Vagina (tissue), 2 donors: ENCODE measurements at regions not wholly inside any gene's neighbourhood (a gene's known extent, or its start where the extent isn't known, plus 50 kb on each side); places are given as distances from the start of the nearest gene placed in this dataset.
"Not testable (repeated sequence)": the region's sequence is repeated elsewhere in the genome, so short reads cannot be mapped to it uniquely, and the experiment has no call there.

Source experiments
- DNase-seq, 2 donors: peaks; one replicate each; pipeline ENCODE4 v3.0.0-alpha.2; 2017; ENCODE audit errors: extremely low spot score in 2 of 2
- H3K27ac ChIP-seq: fragments of 200-600 bp; sonication (generic); one replicate; pipeline ENCODE4 v1.5.1; 2019
- H3K27me3 ChIP-seq: fragments of 200-600 bp; sonication (generic); one replicate; pipeline ENCODE4 v1.5.1; 2019
- H3K36me3 ChIP-seq, 2 donors: fragments of 200-600 bp; sonication (generic); one replicate each; pipeline ENCODE4 v1.5.1; 2017 to 2019
- H3K4me1 ChIP-seq: fragments of 200-600 bp; sonication (generic); one replicate; pipeline ENCODE4 v1.5.1; 2019
- H3K4me3 ChIP-seq, 2 donors: fragments of 200-600 bp; sonication (generic); 1 replicate in 1 of 2; 2 replicates in 1 of 2; pipeline ENCODE4 v1.5.1; 2016 to 2019
- H3K9me3 ChIP-seq: fragments of 200-600 bp; sonication (generic); one replicate; pipeline ENCODE4 v1.5.1; 2019
- POLR2A ChIP-seq, 2 donors: fragments of 450-650 bp; IDR thresholded peaks; one replicate each; pipeline ENCODE4 v1.6.1; 2017; ENCODE audit warnings: antibody characterized with exemption in 2 of 2, mild to moderate bottlenecking in 2 of 2, moderate library complexity in 2 of 2
- POLR2AphosphoS5 ChIP-seq, 2 donors: sonication (generic); formaldehyde crosslinking; IDR thresholded peaks; one replicate each; pipeline ENCODE4 v1.9.0; 2017; ENCODE audit warnings: antibody characterized with exemption in 2 of 2, mild to moderate bottlenecking in 2 of 2, low read depth in 1 of 2; ENCODE audit not compliant: insufficient read depth in 1 of 2
- intact Hi-C: fragments of 100-400 bp; cut with DNase I; formaldehyde crosslinking; loops from one replicate; pipeline ENCODE4 v1.15.1; 2023
- TF ChIP-seq, protein P1 (sequence below), 3 experiments: fragments of 450-650 bp in 2 of 3; fragments of 200-600 bp in 1 of 3; sonication (generic) in 1 of 3; IDR thresholded peaks; one replicate each; pipeline ENCODE4 v1.5.1; 2017 to 2019; ENCODE audit warnings: antibody characterized with exemption in 3 of 3, mild to moderate bottlenecking in 2 of 3, moderate library complexity in 2 of 3

- no peak overlapping the region for H3K4me3 ChIP-seq
- TF ChIP-seq POLR2AphosphoS5 (IDR thresholded peaks at IDR 0.05; ENCODE audit: insufficient read depth in 1 of 2, low read depth in 1 of 2) (no peak), POLR2A (IDR thresholded peaks at IDR 0.05) (no peak)
- TF ChIP-seq, protein P1, sequence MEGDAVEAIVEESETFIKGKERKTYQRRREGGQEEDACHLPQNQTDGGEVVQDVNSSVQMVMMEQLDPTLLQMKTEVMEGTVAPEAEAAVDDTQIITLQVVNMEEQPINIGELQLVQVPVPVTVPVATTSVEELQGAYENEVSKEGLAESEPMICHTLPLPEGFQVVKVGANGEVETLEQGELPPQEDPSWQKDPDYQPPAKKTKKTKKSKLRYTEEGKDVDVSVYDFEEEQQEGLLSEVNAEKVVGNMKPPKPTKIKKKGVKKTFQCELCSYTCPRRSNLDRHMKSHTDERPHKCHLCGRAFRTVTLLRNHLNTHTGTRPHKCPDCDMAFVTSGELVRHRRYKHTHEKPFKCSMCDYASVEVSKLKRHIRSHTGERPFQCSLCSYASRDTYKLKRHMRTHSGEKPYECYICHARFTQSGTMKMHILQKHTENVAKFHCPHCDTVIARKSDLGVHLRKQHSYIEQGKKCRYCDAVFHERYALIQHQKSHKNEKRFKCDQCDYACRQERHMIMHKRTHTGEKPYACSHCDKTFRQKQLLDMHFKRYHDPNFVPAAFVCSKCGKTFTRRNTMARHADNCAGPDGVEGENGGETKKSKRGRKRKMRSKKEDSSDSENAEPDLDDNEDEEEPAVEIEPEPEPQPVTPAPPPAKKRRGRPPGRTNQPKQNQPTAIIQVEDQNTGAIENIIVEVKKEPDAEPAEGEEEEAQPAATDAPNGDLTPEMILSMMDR (IDR thresholded peaks at IDR 0.05) = no peak
- no peaks in the 10 kb centered on the region for H3K9me3 ChIP-seq
- no peaks in the 10 kb centered on the region for H3K27me3 ChIP-seq
- no peak for DNase-seq
- intact Hi-C loops = no loop called here
- no peaks in the 10 kb centered on the region for H3K36me3 ChIP-seq
- H3K4me1 ChIP-seq = no peaks in the 10 kb centered on the region
- no peak overlapping the region for H3K27ac ChIP-seq
These were observed 749.0 kb downstream of the NSUN3 start for GRCh38 chr3:94811836-94812235.

DNA sequence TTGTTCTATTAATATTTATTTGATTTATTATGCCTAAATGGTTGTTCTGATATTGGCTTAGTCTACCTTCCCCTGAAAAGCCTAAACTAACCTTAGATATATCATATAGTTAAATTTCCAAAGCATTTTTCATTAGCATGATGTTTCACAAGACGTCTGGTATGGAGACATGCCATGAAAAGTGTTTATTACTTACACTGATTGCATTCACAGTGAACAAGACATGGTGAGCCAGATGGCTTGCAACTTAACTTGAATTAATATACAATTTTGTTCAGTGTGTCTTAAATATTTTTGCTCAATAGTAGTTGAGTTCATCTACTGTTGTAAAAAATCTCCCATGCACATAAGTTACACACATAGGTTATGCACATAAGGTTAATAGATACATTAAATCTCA is 758.4 kb downstream of the NSUN3 start:
- intact Hi-C loops = no loop called here
- TF ChIP-seq, protein P1 (IDR thresholded peaks at IDR 0.05) = no peak
- TF ChIP-seq POLR2AphosphoS5 (IDR thresholded peaks at IDR 0.05; ENCODE audit: insufficient read depth in 1 of 2, low read depth in 1 of 2) (no peak), POLR2A (IDR thresholded peaks at IDR 0.05) (no peak)

GRCh38 chr3:94822298-94822697 is 759.4 kb downstream of the NSUN3 start:
- intact Hi-C loops = no loop called here
- H3K4me1 ChIP-seq = no peaks in the 10 kb centered on the region
- TF ChIP-seq POLR2AphosphoS5 (IDR thresholded peaks at IDR 0.05; ENCODE audit: insufficient read depth in 1 of 2, low read depth in 1 of 2) (no peak), POLR2A (IDR thresholded peaks at IDR 0.05) (no peak)
- TF ChIP-seq, protein P1 (IDR thresholded peaks at IDR 0.05) = no peak
- H3K9me3 ChIP-seq = no peaks in the 10 kb centered on the region
- H3K27ac ChIP-seq = no peak overlapping the region
- H3K27me3 ChIP-seq = no peaks in the 10 kb centered on the region
- H3K36me3 ChIP-seq = no peaks in the 10 kb centered on the region
- no peak overlapping the region for H3K4me3 ChIP-seq
- no peak for DNase-seq

More for the DNA sequence above, 758.4 kb downstream of the NSUN3 start:
- Histone ChIP-seq H3K27ac (no peak overlapping the region), H3K9me3 (no peaks in the 10 kb centered on the region), H3K4me1 (no peaks in the 10 kb centered on the region), H3K4me3 (no peak overlapping the region), H3K36me3 (no peaks in the 10 kb centered on the region), H3K27me3 (no peaks in the 10 kb centered on the region)
- DNase-seq = no peak

DNA sequence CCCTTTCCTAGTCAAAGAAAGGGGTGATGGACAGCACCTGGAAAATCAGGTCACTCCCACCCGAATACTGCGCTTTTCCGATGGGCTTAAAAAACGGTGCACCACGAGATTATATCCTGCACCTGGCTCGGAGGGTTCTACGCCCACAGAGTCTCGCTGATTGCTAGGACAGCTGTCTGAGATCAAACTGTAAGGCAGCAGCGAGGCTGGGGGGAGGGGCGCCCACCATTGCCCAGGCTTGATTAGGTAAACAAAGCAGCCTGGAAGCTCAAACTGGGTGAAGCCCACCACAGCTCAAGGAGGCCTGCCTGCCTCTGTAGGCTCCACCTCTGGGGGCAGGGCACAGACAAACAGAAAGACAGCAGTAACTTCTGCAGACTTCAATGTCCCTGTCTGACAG is 783.4 kb downstream of the NSUN3 start:
- H3K4me3 ChIP-seq, H3K4me1 ChIP-seq, intact Hi-C loops, H3K27me3 ChIP-seq, H3K27ac ChIP-seq, H3K9me3 ChIP-seq, H3K36me3 ChIP-seq, DNase-seq: not testable (repeated sequence)

DNA sequence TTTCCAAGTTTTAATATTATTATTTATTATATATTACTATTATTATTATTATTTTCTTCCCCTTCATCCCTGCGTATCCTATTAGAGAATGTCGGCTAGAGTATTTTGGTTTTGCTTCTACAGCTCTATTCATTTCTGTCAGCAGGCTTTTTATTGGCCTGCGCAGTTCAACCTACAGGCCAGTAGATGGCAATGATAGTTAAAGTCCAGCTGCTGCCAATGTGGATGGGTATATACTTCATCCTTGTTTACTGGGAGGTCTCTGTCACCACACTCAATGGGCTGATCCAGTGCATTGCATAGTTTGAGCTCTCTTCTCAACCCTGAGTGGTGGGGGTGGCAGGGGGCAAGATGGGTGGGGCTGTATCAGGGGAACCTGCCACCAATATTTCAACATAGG is 799.8 kb downstream of the NSUN3 start:
- TF ChIP-seq POLR2A (IDR thresholded peaks at IDR 0.05) (no peak), POLR2AphosphoS5 (IDR thresholded peaks at IDR 0.05; ENCODE audit: insufficient read depth in 1 of 2, low read depth in 1 of 2) (no peak)
- TF ChIP-seq, protein P1 (IDR thresholded peaks at IDR 0.05) = no peak
- H3K36me3 ChIP-seq = no peaks in the 10 kb centered on the region
- no peaks in the 10 kb centered on the region for H3K27me3 ChIP-seq
- no peak overlapping the region for H3K27ac ChIP-seq
- H3K9me3 ChIP-seq = peaks cover 9% of the 10 kb centered on the region
- DNase-seq = no peak
- no peaks in the 10 kb centered on the region for H3K4me1 ChIP-seq
- no peak overlapping the region for H3K4me3 ChIP-seq
- intact Hi-C loops = no loop called here
